Astrocyte (in vitro differentiated cells and primary cell): ENCODE measurements at regions not wholly inside any gene's neighbourhood (a gene's known extent, or its start where the extent isn't known, plus 50 kb on each side); places are given as distances from the start of the nearest gene placed in this dataset.

ENCODE experiments used
- DNase-seq: peaks from one replicate; pipeline ENCODE4 v3.0.0-alpha.2; 2010; ENCODE audit warnings: low read depth
- FAIRE-seq: peaks from 2 replicates; lab custom pipeline; 2011; peaks lifted over from hg19 to GRCh38; lab: Jason Lieb, UNC
- H2AFZ ChIP-seq: 2 replicates; pipeline ENCODE4 v1.6.0; 2012; ENCODE audit warnings: low read depth, low read length, inconsistent platforms
- H3K27ac ChIP-seq: 2 replicates; pipeline ENCODE4 v1.5.1; 2011; ENCODE audit warnings: low read depth, low read length, inconsistent platforms
- H3K27me3 ChIP-seq: 2 replicates; pipeline ENCODE4 v1.6.0; 2011; ENCODE audit warnings: low read length, inconsistent platforms; ENCODE audit not compliant: insufficient read depth
- H3K36me3 ChIP-seq: 2 replicates; pipeline ENCODE4 v1.5.1; 2011; ENCODE audit warnings: low read length, inconsistent platforms; ENCODE audit not compliant: insufficient read depth
- H3K4me1 ChIP-seq: 2 replicates; pipeline ENCODE4 v1.5.1; 2011; ENCODE audit warnings: low read length, inconsistent platforms; ENCODE audit not compliant: insufficient read depth
- H3K4me2 ChIP-seq: 2 replicates; pipeline ENCODE4 v1.6.0; 2012; ENCODE audit warnings: low read length, inconsistent platforms
- H3K4me3 ChIP-seq: 2 replicates; pipeline ENCODE4 v1.5.1; 2011; ENCODE audit warnings: low read depth, mild to moderate bottlenecking, low read length, inconsistent platforms; ENCODE audit not compliant: insufficient read depth
- H3K79me2 ChIP-seq: 2 replicates; pipeline ENCODE4 v1.6.0; 2012; ENCODE audit warnings: mild to moderate bottlenecking, low read length, inconsistent platforms; ENCODE audit not compliant: insufficient read depth
- H3K9ac ChIP-seq: 2 replicates; pipeline ENCODE4 v1.6.0; 2012; ENCODE audit warnings: mild to moderate bottlenecking, low read length, inconsistent platforms
- H3K9me3 ChIP-seq: 2 replicates; pipeline ENCODE4 v1.5.1; 2012; ENCODE audit warnings: low read depth, mild to moderate bottlenecking, low read length, inconsistent platforms; ENCODE audit not compliant: insufficient read depth
- H4K20me1 ChIP-seq: 2 replicates; pipeline ENCODE4 v1.6.0; 2012; ENCODE audit warnings: low read length, inconsistent platforms; ENCODE audit not compliant: insufficient read depth
- H3K27ac Mint-ChIP-seq: one replicate; pipeline ENCODE4 v1.8.0; 2021; ENCODE audit warnings: mild to moderate bottlenecking, mixed read lengths; ENCODE audit not compliant: unreplicated experiment
- H3K27me3 Mint-ChIP-seq: one replicate; pipeline ENCODE4 v1.8.0; 2021; ENCODE audit warnings: low read depth, mixed read lengths; ENCODE audit not compliant: unreplicated experiment
- H3K36me3 Mint-ChIP-seq: one replicate; pipeline ENCODE4 v1.8.0; 2021; ENCODE audit warnings: low read depth, mixed read lengths; ENCODE audit not compliant: unreplicated experiment
- H3K4me1 Mint-ChIP-seq: one replicate; pipeline ENCODE4 v1.8.0; 2021; ENCODE audit warnings: low read depth, mixed read lengths; ENCODE audit not compliant: unreplicated experiment
- H3K4me3 Mint-ChIP-seq: one replicate; pipeline ENCODE4 v1.8.0; 2021; ENCODE audit warnings: mild to moderate bottlenecking, moderate library complexity, mixed read lengths; ENCODE audit not compliant: unreplicated experiment
- H3K9me3 Mint-ChIP-seq: one replicate; pipeline ENCODE4 v1.8.0; 2021; ENCODE audit warnings: mild to moderate bottlenecking, mixed read lengths; ENCODE audit not compliant: unreplicated experiment
- CTCF ChIP-seq: IDR thresholded peaks from 2 replicates; pipeline ENCODE4 v1.5.1; 2011; ENCODE audit warnings: low read depth, mild to moderate bottlenecking, inconsistent platforms, low read length, moderate library complexity; ENCODE audit not compliant: insufficient read depth
- EZH2 ChIP-seq: IDR thresholded peaks from 2 replicates; pipeline ENCODE4 v1.6.1; 2012; ENCODE audit warnings: mild to moderate bottlenecking, low read length, inconsistent platforms; ENCODE audit not compliant: insufficient read depth

GRCh38 chr13:34419755-34420154 is 522.3 kb upstream of the NBEA start:
- Histone ChIP-seq H3K4me3 (no peak overlapping the region), H3K36me3 (no peaks in the 10 kb centered on the region), H3K27me3 (no peaks in the 10 kb centered on the region), H3K79me2 (no peaks in the 10 kb centered on the region), H3K9ac (no peak overlapping the region), H2AFZ (no peak overlapping the region), H3K4me2 (no peak overlapping the region), H3K9me3 (no peaks in the 10 kb centered on the region), H3K4me1 (no peaks in the 10 kb centered on the region), H4K20me1 (no peaks in the 10 kb centered on the region), H3K27ac (no peak overlapping the region)
- TF ChIP-seq CTCF, result no peak
- Mint-ChIP-seq H3K27me3 (no peaks in the 10 kb centered on the region), H3K4me1 (peaks cover 8% of the 10 kb centered on the region), H3K9me3 (no peaks in the 10 kb centered on the region), H3K4me3 (no peak overlapping the region), H3K36me3 (no peaks in the 10 kb centered on the region), H3K27ac (no peak overlapping the region)
- FAIRE-seq (no peak), DNase-seq (no peak)

GRCh38 chr13:34420702-34421346 is 521.2 kb upstream of the NBEA start:
- no peak overlapping the region for H3K27ac Mint-ChIP-seq
- TF ChIP-seq CTCF (no peak), EZH2 (no peak)
- DNase-seq (no peak), FAIRE-seq (no peak)
- Histone ChIP-seq H2AFZ (no peak overlapping the region), H3K4me3 (no peak overlapping the region), H3K27ac (no peak overlapping the region), H3K79me2 (no peaks in the 10 kb centered on the region), H3K9ac (no peak overlapping the region), H3K36me3 (no peaks in the 10 kb centered on the region), H3K9me3 (no peaks in the 10 kb centered on the region), H4K20me1 (no peaks in the 10 kb centered on the region), H3K4me1 (no peaks in the 10 kb centered on the region), H3K27me3 (no peaks in the 10 kb centered on the region), H3K4me2 (no peak overlapping the region)
- peaks cover 8% of the 10 kb centered on the region for H3K4me1 Mint-ChIP-seq
- no peaks in the 10 kb centered on the region for H3K9me3 Mint-ChIP-seq
- H3K36me3 Mint-ChIP-seq, result no peaks in the 10 kb centered on the region
- no peaks in the 10 kb centered on the region for H3K27me3 Mint-ChIP-seq
- no peak overlapping the region for H3K4me3 Mint-ChIP-seq

- DNase-seq, result no peak
- Mint-ChIP-seq H3K36me3 (no peaks in the 10 kb centered on the region), H3K9me3 (no peaks in the 10 kb centered on the region), H3K27me3 (no peaks in the 10 kb centered on the region), H3K4me1 (peaks cover 8% of the 10 kb centered on the region), H3K27ac (no peak overlapping the region), H3K4me3 (no peak overlapping the region)
- H2AFZ ChIP-seq, result no peak overlapping the region
- no peak overlapping the region for H3K9ac ChIP-seq
- no peak overlapping the region for H3K4me3 ChIP-seq
- no peak for FAIRE-seq
- H3K27ac ChIP-seq, result no peak overlapping the region
- H3K9me3 ChIP-seq, result no peaks in the 10 kb centered on the region
- H3K4me2 ChIP-seq, result no peak overlapping the region
- TF ChIP-seq CTCF, result no peak
- no peak for TF ChIP-seq EZH2
- no peaks in the 10 kb centered on the region for H3K79me2 ChIP-seq
- H3K4me1 ChIP-seq, result no peaks in the 10 kb centered on the region
- H3K36me3 ChIP-seq, result no peaks in the 10 kb centered on the region
- H3K27me3 ChIP-seq, result no peaks in the 10 kb centered on the region
- no peaks in the 10 kb centered on the region for H4K20me1 ChIP-seq
Observed at GRCh38 chr13:34421347-34421719, 520.7 kb upstream of the NBEA start.
